Stimulated activated CD4-positive, alpha-beta T cell treated with anti-CD3 and anti-CD28 coated beads, Interleukin-4, amount 100 ng/mL, for 24 hours (primary cell): ENCODE measurements at regions not wholly inside any gene's neighbourhood (a gene's known extent, or its start where the extent isn't known, plus 50 kb on each side); places are given as distances from the start of the nearest gene placed in this dataset.
"Not testable (repeated sequence)": the region's sequence is repeated elsewhere in the genome, so short reads cannot be mapped to it uniquely, and the experiment has no call there.

ENCODE experiments used
- DNase-seq: peaks from one replicate; pipeline ENCODE4 v3.0.0-alpha.2; 2020

- no peak for DNase-seq
These were observed 677.7 kb upstream of the CELF4 start for GRCh38 chr18:38243291-38243690.

- DNase-seq = no peak
These were observed 676.1 kb upstream of the CELF4 start for GRCh38 chr18:38241736-38242135.

- DNase-seq = no peak
These were observed 675.6 kb upstream of the CELF4 start for GRCh38 chr18:38241216-38241615.

- DNase-seq = no peak
These were observed 674.0 kb upstream of the CELF4 start for GRCh38 chr18:38239606-38240005.

- DNase-seq = no peak
These were observed 672.2 kb upstream of the CELF4 start for GRCh38 chr18:38237796-38238195.

- DNase-seq = no peak
These were observed 656.0 kb upstream of the CELF4 start for GRCh38 chr18:38221476-38222100.

GRCh38 chr18:38198956-38199355 is 633.4 kb upstream of the CELF4 start:
- DNase-seq = no peak

- no peak for DNase-seq
These were observed 632.9 kb upstream of the CELF4 start for GRCh38 chr18:38198526-38198925.

- DNase-seq = no peak
These were observed 620.9 kb upstream of the CELF4 start for GRCh38 chr18:38186491-38186890.

GRCh38 chr18:38174594-38174993 is 609.0 kb upstream of the CELF4 start:
- DNase-seq = no peak

- no peak for DNase-seq
These were observed 608.6 kb upstream of the CELF4 start for GRCh38 chr18:38174173-38174572.

GRCh38 chr18:38170845-38171244 is 605.2 kb upstream of the CELF4 start:
- no peak for DNase-seq

- no peak for DNase-seq
These were observed 602.0 kb upstream of the CELF4 start for GRCh38 chr18:38167623-38168022.

- not testable (repeated sequence) for DNase-seq
These were observed 587.5 kb upstream of the CELF4 start for GRCh38 chr18:38153116-38153515.

- no peak for DNase-seq
These were observed 551.1 kb upstream of the CELF4 start for GRCh38 chr18:38116716-38117115.

GRCh38 chr18:38115201-38115600 is 549.6 kb upstream of the CELF4 start:
- DNase-seq = no peak

GRCh38 chr18:38087538-38087937 is 521.9 kb upstream of the CELF4 start:
- no peak for DNase-seq

GRCh38 chr18:38081516-38081915 is 515.9 kb upstream of the CELF4 start:
- no peak for DNase-seq

- DNase-seq = no peak
These were observed 511.6 kb upstream of the CELF4 start for GRCh38 chr18:38077229-38077628.

GRCh38 chr18:38076346-38077070 is 510.9 kb upstream of the CELF4 start:
- DNase-seq = no peak

- DNase-seq = no peak
These were observed 508.8 kb upstream of the CELF4 start for GRCh38 chr18:38074298-38074876.

GRCh38 chr18:38067821-38068220 is 502.2 kb upstream of the CELF4 start:
- DNase-seq = no peak

- no peak for DNase-seq
These were observed 501.5 kb upstream of the CELF4 start for GRCh38 chr18:38067086-38067485.

- DNase-seq = no peak
These were observed 487.4 kb upstream of the CELF4 start for GRCh38 chr18:38052879-38053590.
